Raji (cell line): ENCODE measurements at regions not wholly inside any gene's neighbourhood (a gene's known extent, or its start where the extent isn't known, plus 50 kb on each side); places are given as distances from the start of the nearest gene placed in this dataset.

Experiments
- POLR2A ChIP-seq: IDR thresholded peaks from 2 replicates; pipeline ENCODE4 v1.6.1; 2011; ENCODE audit warnings: low read depth, low read length, control low read depth; ENCODE audit not compliant: insufficient read depth

- TF ChIP-seq POLR2A: no peak
Observed at GRCh38 chr17:70434536-70435490, 265.5 kb downstream of the KCNJ2 start.

- TF ChIP-seq POLR2A: no peak
Observed at GRCh38 chr17:70437656-70438055, 268.3 kb downstream of the KCNJ2 start.

- no peak for TF ChIP-seq POLR2A
Observed at GRCh38 chr17:70446446-70446845, 277.1 kb downstream of the KCNJ2 start.

GRCh38 chr17:70447588-70447987 lies 278.3 kb downstream of the KCNJ2 start:
- no peak for TF ChIP-seq POLR2A

- no peak for TF ChIP-seq POLR2A
Observed at GRCh38 chr17:70454377-70454776, 285.0 kb downstream of the KCNJ2 start.

- no peak for TF ChIP-seq POLR2A
Observed at GRCh38 chr17:70454908-70455307, 285.6 kb downstream of the KCNJ2 start.

GRCh38 chr17:70464995-70465394 lies 295.7 kb downstream of the KCNJ2 start:
- TF ChIP-seq POLR2A: no peak

- no peak for TF ChIP-seq POLR2A
Observed at GRCh38 chr17:70468661-70469060, 299.3 kb downstream of the KCNJ2 start.

- TF ChIP-seq POLR2A: no peak
Observed at GRCh38 chr17:70473049-70473448, 303.7 kb downstream of the KCNJ2 start.

- TF ChIP-seq POLR2A: no peak
Observed at GRCh38 chr17:70476368-70476767, 307.0 kb downstream of the KCNJ2 start.

- no peak for TF ChIP-seq POLR2A
Observed at GRCh38 chr17:70478902-70479301, 309.6 kb downstream of the KCNJ2 start.

GRCh38 chr17:70479779-70480178 lies 310.4 kb downstream of the KCNJ2 start:
- TF ChIP-seq POLR2A: no peak

GRCh38 chr17:70483624-70484023 lies 314.3 kb downstream of the KCNJ2 start:
- no peak for TF ChIP-seq POLR2A

- no peak for TF ChIP-seq POLR2A
Observed at GRCh38 chr17:70484050-70484449, 314.7 kb downstream of the KCNJ2 start.

- TF ChIP-seq POLR2A: no peak
Observed at GRCh38 chr17:70484496-70484895, 315.2 kb downstream of the KCNJ2 start.

GRCh38 chr17:70492368-70492767 lies 323.0 kb downstream of the KCNJ2 start:
- no peak for TF ChIP-seq POLR2A

GRCh38 chr17:70493277-70493874 lies 324.0 kb downstream of the KCNJ2 start:
- no peak for TF ChIP-seq POLR2A

- TF ChIP-seq POLR2A: no peak
Observed at GRCh38 chr17:70498631-70499030, 329.3 kb downstream of the KCNJ2 start.
